GM21360 (cell line): ENCODE measurements at regions not wholly inside any gene's neighbourhood (a gene's known extent, or its start where the extent isn't known, plus 50 kb on each side); places are given as distances from the start of the nearest gene placed in this dataset.

ENCODE experiments used
- ATAC-seq: cut with Tn5 transposase; IDR thresholded peaks from one replicate; pipeline ENCODE4 v1.9.1; 2021; ENCODE audit warnings: mild to moderate bottlenecking, moderate library complexity; ENCODE audit not compliant: unreplicated experiment

DNA sequence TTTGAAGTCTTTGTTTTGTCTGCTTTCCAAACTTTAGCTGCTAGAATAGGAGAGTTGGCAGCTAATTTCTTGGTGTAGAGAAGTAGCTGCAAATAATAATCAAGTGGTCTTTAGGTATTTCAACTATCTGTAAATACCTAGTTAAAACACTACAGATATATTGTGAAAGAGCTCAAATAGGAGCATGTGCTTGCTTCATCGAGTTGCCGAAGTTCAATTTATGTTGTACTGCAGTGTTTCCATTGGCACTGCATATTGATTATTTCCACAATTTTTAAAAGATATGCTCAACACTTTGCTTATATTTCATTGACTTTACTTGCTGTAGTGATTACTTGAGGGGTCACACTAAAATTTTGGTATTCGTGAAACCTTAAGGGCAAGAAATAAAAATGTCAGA lies 131.6 kb upstream of the BMP4 start:
- ATAC-seq: no peak

DNA sequence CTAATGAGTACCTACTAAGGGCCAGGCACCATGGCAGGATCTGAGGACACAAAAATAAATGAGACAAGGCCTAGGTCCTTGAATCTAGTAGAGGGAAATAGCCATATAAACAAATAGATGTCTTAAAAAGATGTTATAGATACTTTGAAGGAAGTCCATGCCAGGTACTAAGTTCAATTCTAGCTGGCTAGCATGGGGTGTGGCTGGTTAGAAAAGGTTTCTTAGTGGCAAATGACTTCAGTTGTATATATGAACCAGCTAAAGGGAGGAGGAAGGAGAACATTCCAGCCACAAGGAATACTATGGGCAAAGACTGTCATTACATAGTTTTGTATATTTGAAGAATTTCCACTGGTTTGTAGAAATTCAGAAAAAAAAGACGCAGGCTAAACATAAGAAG lies 133.6 kb upstream of the BMP4 start:
- ATAC-seq: no peak

GRCh38 chr14:54094765-54095164 lies 138.1 kb upstream of the BMP4 start:
- no peak for ATAC-seq

DNA sequence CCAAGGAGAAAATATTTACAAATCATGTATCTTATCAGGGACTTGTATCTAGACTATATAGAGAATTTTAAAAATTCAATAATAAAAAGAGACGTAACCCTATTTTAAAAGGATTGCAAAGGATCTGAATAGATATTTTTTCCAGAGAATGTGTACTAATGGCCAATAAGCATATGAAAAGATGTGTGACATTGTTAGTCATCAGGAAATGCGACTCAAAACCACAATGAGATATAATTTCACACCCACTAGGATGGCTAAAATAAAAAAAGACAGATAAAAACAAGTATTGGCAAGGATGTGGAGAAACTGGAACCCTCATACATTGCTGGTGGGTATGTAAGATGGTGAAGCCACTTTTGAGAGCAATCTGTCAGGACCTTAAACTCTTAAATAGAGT lies 141.9 kb upstream of the BMP4 start:
- ATAC-seq: no peak

GRCh38 chr14:54102051-54102456 lies 145.4 kb upstream of the BMP4 start:
- no peak for ATAC-seq

DNA sequence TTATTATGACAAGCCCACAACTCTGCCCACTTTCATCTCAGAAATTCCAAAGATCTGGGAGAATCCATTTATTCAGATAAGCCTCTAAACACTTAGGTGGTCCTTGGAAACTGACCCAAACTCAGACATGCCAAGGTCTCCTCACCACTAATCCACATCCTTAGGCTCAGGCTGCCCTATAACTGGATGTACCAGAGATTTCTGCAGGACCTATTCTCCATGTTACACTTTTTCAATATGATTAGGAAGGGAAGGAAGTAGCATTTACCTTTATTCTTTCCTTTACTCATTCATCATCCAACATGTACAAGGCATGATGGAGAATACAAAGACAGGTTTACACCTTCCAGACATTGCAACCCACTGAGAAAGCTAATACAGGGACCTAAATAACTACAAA lies 145.9 kb upstream of the BMP4 start:
- no peak for ATAC-seq

GRCh38 chr14:54104601-54105145 lies 148.0 kb upstream of the BMP4 start:
- ATAC-seq: no peak

GRCh38 chr14:54105406-54105805 lies 148.8 kb upstream of the BMP4 start:
- ATAC-seq: no peak

DNA sequence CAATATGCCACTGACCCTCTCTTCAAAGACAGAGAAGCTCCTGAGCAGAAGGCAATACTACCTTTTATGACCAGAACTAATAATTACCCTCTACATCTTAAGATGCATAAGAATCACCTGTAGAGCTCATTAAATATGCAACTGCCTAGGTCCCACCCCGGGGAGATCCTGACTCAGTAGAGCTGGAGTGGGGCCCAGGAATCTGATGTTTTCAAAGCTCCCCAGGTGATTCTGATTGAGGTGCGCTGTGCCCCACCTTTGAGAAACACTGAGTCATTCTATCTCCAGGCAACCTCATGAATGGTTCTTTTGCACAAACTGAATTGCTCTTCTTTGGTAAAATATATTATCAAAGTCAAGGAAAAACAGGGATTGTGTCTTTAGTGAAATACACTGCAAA lies 149.3 kb upstream of the BMP4 start:
- ATAC-seq: no peak

- ATAC-seq: no peak
Measured at GRCh38 chr14:54106661-54107377, 150.2 kb upstream of the BMP4 start.

DNA sequence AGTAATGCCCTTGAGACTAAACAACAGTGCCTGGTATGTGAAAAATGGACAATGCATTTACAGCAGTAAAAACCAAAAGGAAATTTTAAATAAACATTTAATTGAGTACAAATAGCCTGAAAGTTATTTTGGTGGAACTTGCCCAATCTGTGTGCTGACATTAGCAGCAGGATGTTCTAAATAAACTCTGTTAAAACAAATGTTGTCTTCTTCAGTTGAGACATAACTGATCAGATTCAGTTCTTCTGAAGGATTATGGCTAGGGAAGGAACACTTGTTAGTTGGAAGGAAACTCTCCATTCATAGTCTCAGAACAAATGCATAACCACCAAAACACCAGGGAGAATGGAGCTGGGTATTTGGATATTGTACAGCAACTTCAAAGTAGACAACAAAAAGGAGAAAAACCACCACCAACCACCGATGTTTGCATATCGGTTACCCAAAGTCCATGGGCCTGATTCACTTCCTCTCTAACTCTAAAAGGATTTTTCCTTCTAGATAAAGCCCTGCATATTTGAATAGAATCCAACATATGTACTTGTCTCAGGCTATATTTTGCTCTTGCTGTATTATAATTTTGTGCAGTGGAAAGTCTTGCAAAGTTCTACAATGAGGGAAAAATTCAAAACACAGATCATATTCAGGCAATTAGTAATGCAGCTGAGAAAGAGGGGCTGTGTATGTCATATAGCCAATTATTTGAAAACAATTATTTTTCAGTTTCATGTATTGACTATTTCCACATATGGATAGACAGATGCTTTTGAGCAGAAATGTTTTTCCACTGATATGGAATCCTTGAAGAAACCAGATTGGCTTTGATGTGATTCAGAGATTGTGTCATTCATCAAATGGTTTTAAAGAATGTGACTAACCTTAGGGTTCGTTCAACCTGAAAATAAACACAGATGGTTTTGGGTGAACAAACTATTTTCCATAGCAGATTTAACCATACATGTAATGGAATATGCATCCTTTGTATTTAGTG lies 152.2 kb upstream of the BMP4 start:
- no peak for ATAC-seq

- no peak for ATAC-seq
Measured at GRCh38 chr14:54109521-54110120, 153.0 kb upstream of the BMP4 start.

GRCh38 chr14:54114941-54115340 lies 158.3 kb upstream of the BMP4 start:
- no peak for ATAC-seq

DNA sequence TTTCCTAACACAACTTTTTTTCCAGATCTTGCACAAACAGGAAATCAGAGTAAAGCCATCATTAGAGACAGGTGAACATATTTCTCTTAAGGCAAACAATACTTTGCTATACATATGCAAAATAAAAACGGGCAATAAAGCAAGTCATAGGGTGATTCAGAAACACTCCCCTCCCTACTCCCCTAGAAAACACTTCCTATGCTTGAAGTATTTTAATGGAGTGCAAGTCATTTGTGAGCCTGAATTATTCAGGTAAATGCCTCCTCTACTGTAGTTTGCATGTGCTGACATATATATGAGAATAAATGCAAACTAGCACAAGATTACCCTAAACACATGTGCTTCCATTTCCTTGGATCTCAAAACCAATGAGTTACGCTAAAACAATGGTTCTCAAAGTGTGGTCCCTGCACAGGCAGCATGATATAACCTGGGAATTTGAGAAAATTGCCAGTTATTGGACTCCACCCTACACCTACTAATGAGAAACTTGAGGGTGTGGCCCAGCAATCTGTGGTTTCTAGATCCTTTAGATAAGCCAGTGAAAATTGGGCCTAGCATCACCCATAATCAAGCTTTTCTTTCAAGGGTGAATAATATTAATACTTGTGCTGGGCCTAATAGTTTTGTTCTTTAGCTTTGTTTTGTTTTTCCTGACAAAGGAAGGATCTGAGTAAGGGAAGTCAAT lies 159.7 kb upstream of the BMP4 start:
- no peak for ATAC-seq

- no peak for ATAC-seq
Measured at GRCh38 chr14:54116972-54117371, 160.3 kb upstream of the BMP4 start.

- ATAC-seq: no peak
Measured at GRCh38 chr14:54117396-54117795, 160.8 kb upstream of the BMP4 start.

GRCh38 chr14:54117924-54118323 lies 161.3 kb upstream of the BMP4 start:
- no peak for ATAC-seq

GRCh38 chr14:54120260-54120659 lies 163.6 kb upstream of the BMP4 start:
- no peak for ATAC-seq

DNA sequence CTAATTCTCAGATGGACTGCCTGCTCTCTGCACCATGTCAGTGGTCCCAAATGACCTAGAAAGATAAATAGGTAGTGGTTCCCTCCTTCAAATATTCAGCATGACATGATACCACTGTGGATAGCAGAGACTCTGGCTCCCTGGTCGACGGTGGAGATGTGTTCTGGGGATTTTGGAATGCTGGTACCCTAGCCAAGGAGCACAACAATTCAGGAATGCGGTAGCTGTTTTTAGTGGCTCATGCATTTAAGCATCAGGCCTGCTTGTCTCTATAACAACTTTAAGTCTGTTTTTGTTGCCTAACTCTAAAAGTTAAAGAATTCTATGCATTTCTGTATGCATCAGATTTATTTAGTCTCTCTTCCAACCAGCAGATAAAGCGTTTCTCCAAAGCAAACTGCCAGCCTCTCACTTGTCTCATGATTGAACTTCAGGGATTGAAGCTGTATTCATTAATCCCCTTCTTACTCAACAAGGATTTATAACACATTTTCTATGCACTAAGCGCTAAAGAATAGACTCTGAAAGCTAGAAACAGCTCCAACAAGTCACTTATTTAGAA lies 164.9 kb upstream of the BMP4 start:
- ATAC-seq: no peak

GRCh38 chr14:54123841-54124240 lies 167.2 kb upstream of the BMP4 start:
- no peak for ATAC-seq

DNA sequence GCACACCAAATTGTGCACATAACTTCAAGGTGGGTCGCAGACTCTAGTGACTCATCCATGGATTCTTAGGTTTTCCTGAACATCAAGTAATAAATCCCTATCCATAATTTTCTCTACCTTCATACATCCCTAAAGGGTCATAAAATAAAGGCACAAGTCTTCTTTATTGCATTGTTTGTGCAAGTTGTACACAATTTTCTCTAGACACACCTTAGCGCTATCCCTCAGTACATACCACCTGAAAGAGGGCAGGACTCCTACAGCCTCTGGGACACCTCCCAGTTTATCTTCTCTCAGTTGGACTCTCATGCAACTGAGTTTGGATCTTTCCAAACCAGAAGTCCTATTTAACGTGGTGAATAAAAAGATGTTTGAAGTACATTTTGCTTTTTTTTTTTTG lies 168.5 kb upstream of the BMP4 start:
- no peak for ATAC-seq
